ENCODE measurements at regions not wholly inside any gene's neighbourhood (a gene's known extent, or its start where the extent isn't known, plus 50 kb on each side); places are given as distances from the start of the nearest gene placed in this dataset.

- Histone ChIP-seq H3K9ac (ENCODE audit: low read depth, low read length) (no peak overlapping the region), H3K36me3 (ENCODE audit: insufficient read depth, low read depth, low read length) (no peaks in the 10 kb centered on the region), H3K27me3 (ENCODE audit: insufficient read depth, low read length) (no peaks in the 10 kb centered on the region), H3K4me3 (ENCODE audit: low read length) (no peak overlapping the region), H3K4me1 (ENCODE audit: insufficient read depth, low read length) (peaks cover 9% of the 10 kb centered on the region), H3K27ac (ENCODE audit: low read length) (no peak overlapping the region), H3K9me3 (ENCODE audit: insufficient read depth, low read depth, low read length) (no peaks in the 10 kb centered on the region)
These were observed 60.5 kb upstream of the PGRMC2 start for GRCh38 chr4:128347930-128348660.

GRCh38 chr4:128347175-128347868 lies 59.7 kb upstream of the PGRMC2 start:
- no peaks in the 10 kb centered on the region for H3K27me3 ChIP-seq (ENCODE audit: insufficient read depth, low read length)
- H3K36me3 ChIP-seq (ENCODE audit: insufficient read depth, low read depth, low read length), result no peaks in the 10 kb centered on the region
- no peak overlapping the region for H3K27ac ChIP-seq (ENCODE audit: low read length)
- no peak overlapping the region for H3K4me3 ChIP-seq (ENCODE audit: low read length)
- H3K4me1 ChIP-seq (ENCODE audit: insufficient read depth, low read length), result peaks cover 9% of the 10 kb centered on the region
- H3K9ac ChIP-seq (ENCODE audit: low read depth, low read length), result no peak overlapping the region
- no peaks in the 10 kb centered on the region for H3K9me3 ChIP-seq (ENCODE audit: insufficient read depth, low read depth, low read length)

- H3K27me3 ChIP-seq (ENCODE audit: insufficient read depth, low read length), result no peaks in the 10 kb centered on the region
- H3K36me3 ChIP-seq (ENCODE audit: insufficient read depth, low read depth, low read length), result no peaks in the 10 kb centered on the region
- H3K27ac ChIP-seq (ENCODE audit: low read length), result no peak overlapping the region
- peaks cover 11% of the 10 kb centered on the region for H3K4me1 ChIP-seq (ENCODE audit: insufficient read depth, low read length)
- no peak overlapping the region for H3K4me3 ChIP-seq (ENCODE audit: low read length)
- no peak overlapping the region for H3K9ac ChIP-seq (ENCODE audit: low read depth, low read length)
- no peaks in the 10 kb centered on the region for H3K9me3 ChIP-seq (ENCODE audit: insufficient read depth, low read depth, low read length)
These were observed 58.6 kb upstream of the PGRMC2 start for GRCh38 chr4:128346054-128346716.

GRCh38 chr4:128345650-128346049 lies 58.0 kb upstream of the PGRMC2 start:
- no peak overlapping the region for H3K4me3 ChIP-seq (ENCODE audit: low read length)
- no peaks in the 10 kb centered on the region for H3K9me3 ChIP-seq (ENCODE audit: insufficient read depth, low read depth, low read length)
- no peaks in the 10 kb centered on the region for H3K36me3 ChIP-seq (ENCODE audit: insufficient read depth, low read depth, low read length)
- no peaks in the 10 kb centered on the region for H3K27me3 ChIP-seq (ENCODE audit: insufficient read depth, low read length)
- no peak overlapping the region for H3K27ac ChIP-seq (ENCODE audit: low read length)
- H3K4me1 ChIP-seq (ENCODE audit: insufficient read depth, low read length), result peaks cover 11% of the 10 kb centered on the region
- no peak overlapping the region for H3K9ac ChIP-seq (ENCODE audit: low read depth, low read length)

GRCh38 chr4:128342762-128343161 lies 55.1 kb upstream of the PGRMC2 start:
- H3K4me3 ChIP-seq (ENCODE audit: low read length), result no peak overlapping the region
- H3K27me3 ChIP-seq (ENCODE audit: insufficient read depth, low read length), result no peaks in the 10 kb centered on the region
- H3K9ac ChIP-seq (ENCODE audit: low read depth, low read length), result no peak overlapping the region
- H3K36me3 ChIP-seq (ENCODE audit: insufficient read depth, low read depth, low read length), result no peaks in the 10 kb centered on the region
- no peaks in the 10 kb centered on the region for H3K9me3 ChIP-seq (ENCODE audit: insufficient read depth, low read depth, low read length)
- H3K4me1 ChIP-seq (ENCODE audit: insufficient read depth, low read length), result 0 out of 2 replicates have a peak, but pooled peaks cover 3% of the 10 kb centered on the region
- no peak overlapping the region for H3K27ac ChIP-seq (ENCODE audit: low read length)

GRCh38 chr4:128341634-128342033 lies 54.0 kb upstream of the PGRMC2 start:
- Histone ChIP-seq H3K9me3 (ENCODE audit: insufficient read depth, low read depth, low read length) (no peaks in the 10 kb centered on the region), H3K27me3 (ENCODE audit: insufficient read depth, low read length) (no peaks in the 10 kb centered on the region), H3K9ac (ENCODE audit: low read depth, low read length) (no peak overlapping the region), H3K4me1 (ENCODE audit: insufficient read depth, low read length) (0 out of 2 replicates have a peak, but pooled peaks cover 3% of the 10 kb centered on the region), H3K27ac (ENCODE audit: low read length) (no peak overlapping the region), H3K4me3 (ENCODE audit: low read length) (no peak overlapping the region), H3K36me3 (ENCODE audit: insufficient read depth, low read depth, low read length) (no peaks in the 10 kb centered on the region)

GRCh38 chr4:128338634-128339355 lies 51.2 kb upstream of the PGRMC2 start:
- Histone ChIP-seq H3K36me3 (ENCODE audit: insufficient read depth, low read depth, low read length) (no peaks in the 10 kb centered on the region), H3K4me1 (ENCODE audit: insufficient read depth, low read length) (0 out of 2 replicates have a peak, but pooled peaks cover 3% of the 10 kb centered on the region), H3K9ac (ENCODE audit: low read depth, low read length) (no peak overlapping the region), H3K27me3 (ENCODE audit: insufficient read depth, low read length) (no peaks in the 10 kb centered on the region), H3K27ac (ENCODE audit: low read length) (no peak overlapping the region), H3K9me3 (ENCODE audit: insufficient read depth, low read depth, low read length) (no peaks in the 10 kb centered on the region), H3K4me3 (ENCODE audit: low read length) (no peak overlapping the region)

GRCh38 chr4:128337863-128338262 lies 50.2 kb upstream of the PGRMC2 start:
- Histone ChIP-seq H3K4me1 (ENCODE audit: insufficient read depth, low read length) (0 out of 2 replicates have a peak, but pooled peaks cover 3% of the 10 kb centered on the region), H3K9ac (ENCODE audit: low read depth, low read length) (no peak overlapping the region)

More at GRCh38 chr4:128337863-128338262, 50.2 kb upstream of the PGRMC2 start:
- Histone ChIP-seq H3K4me3 (ENCODE audit: low read length) (no peak overlapping the region), H3K36me3 (ENCODE audit: insufficient read depth, low read depth, low read length) (no peaks in the 10 kb centered on the region), H3K9me3 (ENCODE audit: insufficient read depth, low read depth, low read length) (no peaks in the 10 kb centered on the region), H3K27me3 (ENCODE audit: insufficient read depth, low read length) (no peaks in the 10 kb centered on the region), H3K27ac (ENCODE audit: low read length) (no peak overlapping the region)
